ENCODE measurements at regions not wholly inside any gene's neighbourhood (a gene's known extent, or its start where the extent isn't known, plus 50 kb on each side); places are given as distances from the start of the nearest gene placed in this dataset.

- ChIA-PET POLR2A (interaction anchor here (1.9 kb wide), 1 partner anchor 31 kb away, joined by 10 read pairs; no protein-coding TSS in a partner anchor), CTCF (interaction anchor here (1.1 kb wide), 1 partner anchor 271 kb away, joined by 4 read pairs; the partner anchor contains the start of gene SLITRK6)
- Histone ChIP-seq H3K27ac (ENCODE audit: low read depth, low read length) (peak overlapping the region; percentile 48), H3K4me3 (ENCODE audit: low read depth, low read length) (peak overlapping the region; percentile 5; the same call in 1 of the 2 replicates), H3K27me3 (ENCODE audit: control insufficient read depth, insufficient read depth, low read length) (no peaks in the 10 kb centered on the region), H3K9me3 (ENCODE audit: control insufficient read depth, insufficient read depth, low read length) (no peaks in the 10 kb centered on the region)
- peak; percentile 65 for DNase-seq (ENCODE audit: low read depth, low spot score)
- no peak for TF ChIP-seq CTCF (IDR thresholded peaks at IDR 0.05; ENCODE audit: low read depth, low read length)
Observed at GRCh38 chr13:85528491-85529217, 270.6 kb downstream of the SLITRK6 start.

GRCh38 chr13:85527316-85527715, 271.9 kb downstream of the SLITRK6 start:
- TF ChIP-seq CTCF (IDR thresholded peaks at IDR 0.05; ENCODE audit: low read depth, low read length): no peak
- no peak overlapping the region for H3K4me3 ChIP-seq (ENCODE audit: low read depth, low read length)
- ChIA-PET POLR2A (interaction anchor here (1.9 kb wide), 1 partner anchor 30 kb away, joined by 10 read pairs; no protein-coding TSS in a partner anchor), CTCF (interaction anchor here (1.1 kb wide), 1 partner anchor 272 kb away, joined by 3 read pairs; the partner anchor contains the start of gene SLITRK6)
- no peaks in the 10 kb centered on the region for H3K27me3 ChIP-seq (ENCODE audit: control insufficient read depth, insufficient read depth, low read length)
- H3K27ac ChIP-seq (ENCODE audit: low read depth, low read length): no peak overlapping the region
- H3K9me3 ChIP-seq (ENCODE audit: control insufficient read depth, insufficient read depth, low read length): no peaks in the 10 kb centered on the region
- no peak for DNase-seq (ENCODE audit: low read depth, low spot score)

- Histone ChIP-seq H3K9me3 (ENCODE audit: control insufficient read depth, insufficient read depth, low read length) (no peaks in the 10 kb centered on the region), H3K4me3 (ENCODE audit: low read depth, low read length) (no peak overlapping the region), H3K27me3 (ENCODE audit: control insufficient read depth, insufficient read depth, low read length) (no peaks in the 10 kb centered on the region), H3K27ac (ENCODE audit: low read depth, low read length) (no peak overlapping the region)
- DNase-seq (ENCODE audit: low read depth, low spot score): no peak
- ChIA-PET POLR2A (no interaction called here), CTCF (no interaction called here)
- TF ChIP-seq CTCF (IDR thresholded peaks at IDR 0.05; ENCODE audit: low read depth, low read length): no peak
Observed at GRCh38 chr13:85525411-85525810, 273.8 kb downstream of the SLITRK6 start.

GRCh38 chr13:85521657-85522056, 277.6 kb downstream of the SLITRK6 start:
- no peaks in the 10 kb centered on the region for H3K9me3 ChIP-seq (ENCODE audit: control insufficient read depth, insufficient read depth, low read length)
- no peaks in the 10 kb centered on the region for H3K27me3 ChIP-seq (ENCODE audit: control insufficient read depth, insufficient read depth, low read length)
- no peak for DNase-seq (ENCODE audit: low read depth, low spot score)
- ChIA-PET CTCF (no interaction called here), POLR2A (no interaction called here)
- H3K4me3 ChIP-seq (ENCODE audit: low read depth, low read length): no peak overlapping the region
- no peak overlapping the region for H3K27ac ChIP-seq (ENCODE audit: low read depth, low read length)
- no peak for TF ChIP-seq CTCF (IDR thresholded peaks at IDR 0.05; ENCODE audit: low read depth, low read length)

GRCh38 chr13:85520445-85520844, 278.8 kb downstream of the SLITRK6 start:
- Histone ChIP-seq H3K27ac (ENCODE audit: low read depth, low read length) (no peak overlapping the region), H3K9me3 (ENCODE audit: control insufficient read depth, insufficient read depth, low read length) (no peaks in the 10 kb centered on the region), H3K4me3 (ENCODE audit: low read depth, low read length) (no peak overlapping the region), H3K27me3 (ENCODE audit: control insufficient read depth, insufficient read depth, low read length) (no peaks in the 10 kb centered on the region)
- ChIA-PET CTCF (interaction anchor here (0.7 kb wide), 1 partner anchor 13 kb away, joined by 3 read pairs; no protein-coding TSS in a partner anchor), POLR2A (no interaction called here)
- TF ChIP-seq CTCF (IDR thresholded peaks at IDR 0.05; ENCODE audit: low read depth, low read length): no peak
- DNase-seq (ENCODE audit: low read depth, low spot score): peak; percentile 50
